Epithelial cell of proximal tubule (primary cell): ENCODE measurements at regions not wholly inside any gene's neighbourhood (a gene's known extent, or its start where the extent isn't known, plus 50 kb on each side); places are given as distances from the start of the nearest gene placed in this dataset.

ENCODE experiments used
- DNase-seq: peaks from one replicate; pipeline ENCODE4 v3.0.0-alpha.2; 2011; ENCODE audit warnings: low read depth
- H3K4me3 ChIP-seq: 2 replicates; pipeline ENCODE4 v1.5.1; 2011; ENCODE audit warnings: low read depth, mild to moderate bottlenecking, low read length
- TF ChIP-seq, protein P1 (sequence below): conservative IDR thresholded peaks from 2 replicates; pipeline ENCODE4 v1.5.1; 2012; ENCODE audit warnings: low read depth, mild to moderate bottlenecking, low read length

DNA sequence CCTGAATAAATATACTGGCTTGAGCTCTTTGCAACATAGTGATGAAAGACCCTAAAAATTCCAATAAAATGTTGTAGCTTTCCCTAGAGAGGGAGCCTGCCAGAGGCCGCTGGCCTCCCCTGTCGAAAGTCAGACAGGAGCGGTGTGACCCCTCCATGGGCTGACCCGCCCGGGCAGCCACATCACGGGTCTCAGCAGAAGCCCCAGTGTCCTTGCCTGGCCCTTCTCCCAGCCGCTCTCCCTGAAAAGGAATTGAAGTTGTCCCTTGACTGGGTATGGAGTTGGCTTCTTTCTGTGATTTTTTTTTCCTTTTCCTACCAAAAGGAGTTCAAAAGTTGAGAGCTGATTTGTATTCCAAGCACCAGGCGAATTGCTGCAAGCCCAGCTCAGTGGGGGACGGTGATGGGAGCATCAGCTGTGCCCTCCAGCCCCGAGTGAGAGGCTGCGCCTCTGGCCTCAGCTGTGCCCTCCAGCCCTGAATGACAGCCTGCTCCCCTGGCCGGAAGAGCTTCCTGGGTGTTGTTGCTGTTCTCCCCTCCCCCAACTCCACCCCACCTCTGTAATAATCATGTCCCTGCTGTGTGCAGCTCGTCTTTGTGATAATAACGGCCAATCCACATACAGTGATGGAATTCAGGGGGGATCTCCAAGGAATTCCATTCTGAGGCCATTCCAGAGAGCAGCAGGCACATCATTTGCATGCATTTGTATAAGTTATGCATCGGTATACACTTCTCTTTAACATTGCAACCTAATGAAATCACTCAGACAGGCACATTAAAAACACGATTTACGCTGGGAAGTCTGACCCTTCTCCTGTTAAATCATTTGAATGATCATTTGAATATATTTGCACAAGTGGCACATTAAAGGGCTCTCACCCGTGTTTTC is 501.0 kb downstream of the EIPR1 start:
- DNase-seq = no peak
- no peak overlapping the region for H3K4me3 ChIP-seq
- TF ChIP-seq, protein P1, sequence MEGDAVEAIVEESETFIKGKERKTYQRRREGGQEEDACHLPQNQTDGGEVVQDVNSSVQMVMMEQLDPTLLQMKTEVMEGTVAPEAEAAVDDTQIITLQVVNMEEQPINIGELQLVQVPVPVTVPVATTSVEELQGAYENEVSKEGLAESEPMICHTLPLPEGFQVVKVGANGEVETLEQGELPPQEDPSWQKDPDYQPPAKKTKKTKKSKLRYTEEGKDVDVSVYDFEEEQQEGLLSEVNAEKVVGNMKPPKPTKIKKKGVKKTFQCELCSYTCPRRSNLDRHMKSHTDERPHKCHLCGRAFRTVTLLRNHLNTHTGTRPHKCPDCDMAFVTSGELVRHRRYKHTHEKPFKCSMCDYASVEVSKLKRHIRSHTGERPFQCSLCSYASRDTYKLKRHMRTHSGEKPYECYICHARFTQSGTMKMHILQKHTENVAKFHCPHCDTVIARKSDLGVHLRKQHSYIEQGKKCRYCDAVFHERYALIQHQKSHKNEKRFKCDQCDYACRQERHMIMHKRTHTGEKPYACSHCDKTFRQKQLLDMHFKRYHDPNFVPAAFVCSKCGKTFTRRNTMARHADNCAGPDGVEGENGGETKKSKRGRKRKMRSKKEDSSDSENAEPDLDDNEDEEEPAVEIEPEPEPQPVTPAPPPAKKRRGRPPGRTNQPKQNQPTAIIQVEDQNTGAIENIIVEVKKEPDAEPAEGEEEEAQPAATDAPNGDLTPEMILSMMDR = no peak

- no peak overlapping the region for H3K4me3 ChIP-seq
- TF ChIP-seq, protein P1 = no peak
- DNase-seq = no peak
These were observed 501.8 kb downstream of the EIPR1 start for GRCh38 chr2:2875831-2876230.

GRCh38 chr2:2875296-2875695 is 502.3 kb downstream of the EIPR1 start:
- H3K4me3 ChIP-seq = no peak overlapping the region
- TF ChIP-seq, protein P1 = no peak
- DNase-seq = no peak

DNA sequence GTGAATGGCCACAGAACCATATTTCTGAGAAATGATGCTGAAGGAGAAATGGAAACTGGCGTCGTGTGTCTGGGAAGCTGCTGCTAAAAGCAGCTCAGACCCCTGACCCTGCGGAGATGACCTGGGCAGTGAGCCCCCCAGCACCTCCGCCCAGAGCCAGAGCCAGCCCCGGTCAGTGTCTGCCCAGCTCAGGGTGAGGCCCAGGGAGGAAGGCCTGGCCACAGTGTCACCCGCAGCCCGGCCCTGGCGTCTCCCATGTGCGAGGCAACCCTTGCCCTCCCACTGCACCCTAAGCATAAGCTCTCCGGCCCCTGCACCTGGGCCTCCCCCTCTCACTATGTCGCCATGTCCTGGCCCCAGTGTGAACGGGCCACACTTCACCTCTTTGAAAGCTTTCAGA is 502.8 kb downstream of the EIPR1 start:
- H3K4me3 ChIP-seq = no peak overlapping the region
- TF ChIP-seq, protein P1 = no peak
- DNase-seq = no peak

GRCh38 chr2:2874341-2874740 is 503.3 kb downstream of the EIPR1 start:
- no peak overlapping the region for H3K4me3 ChIP-seq
- TF ChIP-seq, protein P1 = no peak
- DNase-seq = no peak

DNA sequence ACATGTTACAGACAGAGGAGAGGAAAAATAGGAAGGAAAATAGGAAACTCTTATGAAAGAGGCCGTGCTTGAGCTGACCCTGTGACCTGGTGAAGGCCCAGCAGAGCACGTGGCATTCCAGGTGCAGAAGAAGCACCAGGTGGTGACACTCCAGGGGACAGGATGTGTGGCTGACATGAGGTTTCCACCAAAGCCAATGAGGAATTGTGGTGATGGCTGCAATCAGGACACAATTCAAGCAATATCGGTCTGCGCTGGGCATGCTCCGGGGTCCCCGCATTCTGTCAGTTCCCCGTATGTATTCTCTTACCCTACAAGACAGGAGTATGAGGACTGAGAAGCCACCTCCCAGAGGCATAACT is 504.2 kb downstream of the EIPR1 start:
- no peak overlapping the region for H3K4me3 ChIP-seq
- TF ChIP-seq, protein P1 = no peak
- no peak for DNase-seq
